NK-92 (cell line): ENCODE measurements at regions not wholly inside any gene's neighbourhood (a gene's known extent, or its start where the extent isn't known, plus 50 kb on each side); places are given as distances from the start of the nearest gene placed in this dataset.
"Not testable (repeated sequence)": the region's sequence is repeated elsewhere in the genome, so short reads cannot be mapped to it uniquely, and the experiment has no call there.

Source experiments
- DNase-seq: peaks from one replicate; lab custom pipeline; 2025; ENCODE audit not compliant: unreplicated experiment; lab: John Stamatoyannopoulos, UW

DNA sequence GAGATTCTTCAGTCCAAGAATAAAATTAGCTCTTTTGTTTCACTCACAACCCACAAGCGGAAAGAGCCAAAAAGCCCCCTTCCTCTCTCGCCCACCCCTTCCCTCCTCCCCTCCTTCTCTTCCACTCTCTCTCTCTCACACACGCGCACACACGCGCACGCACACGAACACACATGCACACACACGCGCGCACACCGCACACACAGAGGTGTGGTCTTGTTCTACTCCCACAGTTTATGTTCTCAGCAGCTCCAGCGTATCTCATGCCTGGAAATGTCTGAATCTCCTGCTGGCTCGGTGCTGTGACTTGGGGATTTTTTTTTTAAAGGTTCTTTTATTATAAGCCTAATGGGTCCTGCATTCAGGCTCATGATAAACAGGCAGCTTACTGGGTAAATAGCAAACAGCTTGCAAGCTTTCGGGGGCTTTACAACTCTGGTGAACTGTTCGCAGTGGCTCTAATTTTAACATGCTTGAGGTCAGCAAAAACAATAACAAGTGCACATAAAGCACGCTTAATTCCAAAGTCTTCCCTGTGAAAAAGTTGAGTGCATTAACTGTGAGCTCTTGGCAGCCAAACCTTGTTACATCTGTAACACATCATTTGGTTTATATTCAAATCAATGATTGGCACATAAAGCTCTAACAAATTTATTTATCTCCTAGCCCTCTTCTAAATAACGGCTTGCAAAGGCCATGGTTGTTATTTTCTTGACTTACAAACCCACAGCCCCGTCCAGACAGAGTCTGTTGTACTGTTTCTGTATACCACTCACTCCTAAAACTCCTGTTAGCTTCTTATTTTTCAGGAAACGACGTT lies 424.1 kb upstream of the MGMT start:
- DNase-seq = no peak

DNA sequence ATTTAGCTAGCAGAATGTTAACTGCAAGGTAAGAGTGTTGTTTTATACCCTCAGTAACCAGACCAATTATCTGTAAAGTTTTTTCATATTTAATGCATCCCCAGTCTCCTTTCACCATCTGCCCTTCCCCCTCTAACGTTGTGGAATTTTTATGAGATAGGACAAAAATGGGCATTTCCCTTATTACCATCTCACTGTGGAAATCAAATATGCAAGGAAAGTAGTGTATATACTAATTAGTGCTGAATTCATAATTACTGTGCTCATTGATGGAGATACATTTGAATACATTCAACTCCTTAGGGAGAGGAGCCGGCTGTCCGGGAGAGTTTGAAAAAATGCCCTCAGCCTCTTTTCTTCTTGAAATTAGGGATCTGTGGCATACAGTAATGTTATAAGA lies 423.4 kb upstream of the MGMT start:
- DNase-seq = no peak

DNA sequence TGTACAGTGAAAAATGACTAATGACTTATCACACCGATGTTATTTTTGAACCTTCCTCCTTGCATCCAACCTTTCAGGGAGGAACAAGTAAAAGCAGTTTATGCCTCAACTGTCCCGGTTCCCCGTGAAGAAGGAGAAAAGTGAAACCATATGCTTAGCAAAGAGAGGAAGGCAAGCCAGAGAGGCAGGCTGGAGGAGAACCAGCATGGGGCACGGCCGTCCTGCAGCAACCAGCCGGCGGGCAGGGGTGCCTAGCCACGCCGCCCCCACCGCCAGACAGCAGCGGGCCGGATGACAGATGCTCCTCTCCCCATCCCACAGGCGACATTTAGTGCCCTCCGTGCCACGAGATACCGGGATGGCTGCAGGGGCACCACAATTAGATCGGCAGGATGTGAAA lies 421.4 kb upstream of the MGMT start:
- DNase-seq = no peak

DNA sequence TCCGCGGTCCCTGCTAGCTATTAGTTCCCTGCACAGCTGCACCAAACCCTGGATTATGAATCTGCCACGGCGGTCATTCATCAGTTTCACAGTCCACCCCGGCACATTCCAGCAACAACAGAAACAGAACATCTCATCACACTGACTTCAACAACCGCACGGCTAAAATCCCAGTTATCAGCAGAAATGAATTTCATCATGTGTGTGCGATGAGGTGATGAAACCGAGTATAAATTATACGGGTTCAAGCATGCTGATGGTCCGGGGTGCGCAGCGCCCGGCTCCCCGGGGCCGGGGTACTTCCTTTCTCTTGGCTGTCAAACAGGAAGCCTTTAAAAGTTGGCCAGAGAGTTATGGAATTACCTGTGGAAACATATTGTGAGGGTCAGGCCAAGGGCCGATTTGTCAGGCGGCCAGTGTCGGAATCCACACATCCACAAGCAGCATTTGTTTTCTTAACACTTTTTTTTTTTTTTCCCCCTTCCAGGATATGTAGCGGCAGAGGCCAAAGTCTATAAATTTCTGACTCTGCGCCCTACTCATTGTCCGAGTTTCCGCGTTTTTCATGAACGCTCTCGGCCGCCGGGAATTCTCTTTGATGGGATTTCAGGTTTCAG lies 420.9 kb upstream of the MGMT start:
- DNase-seq = no peak

DNA sequence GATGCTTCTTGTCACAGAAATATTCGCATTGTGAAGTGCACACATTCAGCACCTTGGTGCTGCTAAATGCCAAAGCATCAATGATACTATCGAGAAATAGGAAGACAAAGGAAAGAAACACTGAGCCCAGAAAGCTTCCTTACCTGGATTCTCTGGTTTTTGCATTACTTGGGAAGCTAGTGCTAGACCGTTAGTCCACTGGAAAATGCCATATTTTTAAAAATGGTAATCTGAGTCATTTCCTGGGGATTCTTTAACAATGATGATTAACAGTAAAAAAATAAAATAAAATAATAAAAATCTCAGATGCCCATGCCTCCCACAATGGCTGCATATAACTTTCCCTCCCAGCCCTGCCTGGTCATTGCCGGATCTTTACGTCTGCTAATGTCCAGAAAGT lies 420.1 kb upstream of the MGMT start:
- DNase-seq = no peak

DNA sequence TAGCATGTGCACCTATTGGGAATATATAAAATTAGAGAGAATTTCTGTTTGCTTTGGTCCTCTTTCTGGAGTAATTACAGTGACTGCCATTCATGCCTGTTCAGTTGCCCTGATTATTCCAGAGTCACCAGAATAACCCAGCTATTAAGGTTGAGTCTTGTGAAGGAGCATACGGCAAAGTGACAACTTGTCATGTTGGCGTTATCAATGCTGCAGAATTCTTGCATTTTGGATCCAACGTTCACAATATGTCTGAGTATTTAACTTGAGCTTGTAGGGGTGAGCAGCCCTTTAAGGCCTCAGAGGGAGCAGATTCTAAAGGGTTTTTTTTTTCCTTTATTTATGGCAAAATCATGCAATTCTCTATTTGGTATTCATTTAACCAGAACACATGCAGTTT lies 419.4 kb upstream of the MGMT start:
- DNase-seq = no peak

DNA sequence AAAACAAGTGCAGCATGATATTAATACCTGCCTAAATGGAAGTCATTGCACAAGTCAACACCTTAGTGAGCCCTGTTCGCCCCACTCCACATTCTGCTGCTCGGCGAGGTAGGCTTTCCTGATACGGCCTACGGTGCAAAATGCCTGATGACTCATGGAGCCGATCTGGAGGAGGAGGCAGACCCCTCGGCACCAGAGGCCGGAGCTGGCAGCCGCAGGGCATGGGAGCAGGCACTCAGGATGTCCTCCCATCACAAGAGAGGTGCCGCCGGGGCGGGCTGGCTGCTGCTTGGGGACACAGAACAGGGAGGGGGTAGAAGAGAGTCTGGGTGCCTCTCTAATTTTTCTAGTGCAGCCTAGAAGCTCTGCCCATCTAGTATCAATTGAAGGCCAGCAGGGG lies 418.5 kb upstream of the MGMT start:
- DNase-seq = no peak

DNA sequence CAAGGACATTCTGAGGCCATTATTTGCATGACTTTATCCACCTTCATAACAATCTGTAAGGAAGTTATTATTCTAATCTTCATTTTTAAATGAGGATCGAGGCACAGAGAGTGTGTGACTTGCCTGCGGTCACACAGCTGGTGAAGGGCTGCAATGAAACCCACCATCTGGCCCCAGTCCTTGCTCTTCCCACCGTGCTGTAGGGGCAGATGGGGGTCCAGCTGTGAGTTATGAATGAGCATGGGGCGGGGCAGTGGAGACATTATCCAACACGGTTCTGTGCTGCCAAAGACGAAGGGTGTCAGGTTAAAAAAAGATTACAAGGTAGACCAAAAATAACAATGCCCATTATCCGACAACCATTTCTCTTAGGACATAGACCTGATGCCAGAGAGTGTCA lies 417.5 kb upstream of the MGMT start:
- DNase-seq = no peak

DNA sequence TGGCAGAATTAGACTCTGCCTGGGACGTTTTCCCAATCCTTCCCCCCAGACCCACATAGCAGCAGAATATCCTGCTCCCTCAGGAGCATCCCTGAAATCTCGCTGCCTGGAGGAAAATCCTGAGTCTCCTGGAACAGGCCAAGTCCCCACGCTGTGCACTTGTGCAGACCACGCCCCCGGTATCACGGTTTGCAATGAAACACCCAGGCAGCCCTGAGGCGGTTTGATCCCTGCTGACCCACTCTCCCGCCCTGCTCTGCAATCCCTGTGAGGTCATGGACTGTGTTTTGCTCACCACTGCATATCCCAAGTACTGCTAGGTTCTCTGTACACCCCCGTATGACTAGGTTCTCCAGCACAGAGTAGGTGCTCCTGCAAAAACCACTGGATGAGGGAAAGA lies 411.8 kb upstream of the MGMT start:
- DNase-seq = no peak

DNA sequence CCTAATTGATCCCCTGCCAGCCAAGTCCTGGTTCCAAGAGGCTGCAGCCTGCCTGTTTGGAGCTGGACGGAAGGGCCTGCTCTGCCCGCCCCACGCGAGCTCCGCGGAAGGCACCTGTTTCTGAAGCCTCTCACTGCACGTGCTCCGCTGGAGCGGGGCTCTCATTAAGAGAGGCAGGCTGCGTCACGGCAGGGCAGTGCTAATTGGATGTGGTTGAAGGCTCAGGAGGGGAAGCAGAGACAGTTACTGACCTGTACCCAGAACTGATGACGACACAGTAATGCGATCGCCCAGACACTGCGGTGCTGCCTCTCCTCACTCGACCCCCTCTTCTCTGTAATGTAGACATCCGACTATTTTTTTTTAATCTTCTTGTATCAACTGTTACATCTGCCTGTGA lies 411.1 kb upstream of the MGMT start:
- DNase-seq = no peak

DNA sequence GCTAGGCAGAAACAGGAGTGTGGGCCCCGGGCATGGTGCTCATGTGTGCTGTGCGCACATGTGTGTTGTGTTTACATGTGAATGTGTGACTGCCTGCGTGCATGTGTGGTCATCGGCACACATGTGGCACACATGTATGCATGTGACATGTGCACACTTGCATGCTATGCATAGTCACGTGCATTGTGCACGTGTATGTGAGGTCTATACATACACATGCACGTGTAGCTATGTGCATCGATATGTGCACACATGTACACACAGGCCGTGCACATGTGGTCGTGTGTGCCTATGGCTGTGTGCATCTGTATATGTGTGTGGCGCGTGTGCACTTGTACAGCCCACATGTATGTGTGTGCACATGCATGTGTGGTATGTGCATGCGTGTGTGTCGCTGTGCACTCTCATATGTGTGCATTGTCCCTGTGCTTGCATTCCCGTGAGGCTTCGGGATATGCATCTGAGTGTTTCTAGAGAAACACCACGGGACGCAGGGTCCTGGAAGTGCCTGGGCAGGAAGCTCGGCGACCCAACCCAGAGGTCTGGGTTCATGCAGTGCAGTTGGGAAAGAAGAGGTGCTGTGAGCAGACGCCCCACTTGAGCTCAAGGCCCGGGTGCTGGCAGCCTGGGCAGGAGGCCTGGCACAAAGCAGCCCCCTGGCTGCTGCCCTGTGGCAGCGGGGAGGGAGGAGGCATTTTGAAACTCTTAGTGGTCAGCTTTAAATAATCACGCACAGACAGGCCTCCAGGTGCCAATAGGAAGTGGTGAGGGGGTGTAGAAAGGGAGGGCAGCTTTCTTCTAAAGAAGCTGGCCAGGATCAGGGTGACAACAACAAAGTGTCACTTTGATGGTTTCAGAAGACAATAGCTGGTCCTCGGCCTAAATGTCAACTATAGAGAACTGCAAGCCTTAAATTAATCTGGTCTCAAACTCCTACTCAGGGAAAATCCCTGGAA lies 410.0 kb upstream of the MGMT start:
- no peak for DNase-seq

DNA sequence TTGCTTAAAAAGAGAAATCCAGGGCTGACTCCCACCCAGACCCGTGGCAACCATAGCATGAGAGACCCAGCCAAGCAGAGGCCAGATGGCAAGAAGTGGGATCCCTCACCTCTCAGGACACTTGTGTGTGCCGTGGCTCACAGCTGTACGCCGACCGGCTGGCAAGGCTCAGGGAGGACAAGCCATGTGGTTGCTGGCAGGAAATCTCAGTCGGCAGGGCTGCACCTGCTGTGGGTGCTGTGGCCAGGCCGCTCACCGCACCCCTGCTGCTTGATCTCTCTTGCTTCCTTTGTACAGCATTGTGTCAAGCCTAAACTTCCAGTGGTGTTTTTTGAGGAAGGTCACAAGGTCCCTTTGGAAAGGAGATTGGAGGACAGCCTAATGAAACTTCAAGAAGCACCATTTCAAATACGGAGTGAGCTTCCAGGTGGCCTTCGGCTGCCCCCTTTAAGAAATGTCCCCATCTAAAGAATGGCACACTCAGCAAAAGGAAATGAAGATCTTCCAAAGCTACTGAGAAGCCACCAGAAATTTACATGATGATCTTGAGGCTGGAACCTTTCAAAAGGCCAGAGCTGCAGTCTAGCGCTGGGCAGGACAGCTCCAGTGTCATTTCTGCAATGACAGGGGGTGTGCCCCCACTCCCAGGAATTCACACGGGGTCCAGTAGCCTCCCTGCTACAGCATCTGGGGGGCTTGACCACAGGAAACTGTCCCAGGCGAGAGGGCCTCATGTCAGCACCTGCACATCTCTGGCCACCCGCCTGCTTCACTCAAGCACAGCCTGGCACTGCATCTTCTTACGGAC lies 409.0 kb upstream of the MGMT start:
- no peak for DNase-seq

DNA sequence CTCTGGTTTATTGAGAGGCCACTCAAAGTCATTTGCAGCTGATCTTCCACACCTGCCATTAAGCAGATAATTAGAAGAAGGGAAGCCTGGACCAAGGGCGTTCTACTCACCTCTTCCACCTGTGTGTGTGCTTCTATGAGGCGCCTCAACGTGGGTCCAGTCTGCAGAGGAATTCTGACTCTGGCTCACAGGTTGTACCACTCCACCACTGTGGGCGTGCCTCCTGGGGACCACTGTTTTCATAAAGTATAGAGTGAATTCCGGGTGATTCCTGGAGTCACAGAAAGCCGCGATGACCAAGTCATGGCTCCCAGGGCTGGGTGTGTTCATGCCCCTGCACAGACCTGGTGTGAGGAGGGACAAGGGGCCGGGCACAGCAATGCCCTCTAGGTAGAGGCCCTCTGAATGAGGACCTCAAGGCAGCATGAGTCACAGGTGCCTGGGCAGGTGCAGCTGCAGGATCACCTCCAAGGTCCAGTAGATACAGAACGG lies 408.3 kb upstream of the MGMT start:
- no peak for DNase-seq

DNA sequence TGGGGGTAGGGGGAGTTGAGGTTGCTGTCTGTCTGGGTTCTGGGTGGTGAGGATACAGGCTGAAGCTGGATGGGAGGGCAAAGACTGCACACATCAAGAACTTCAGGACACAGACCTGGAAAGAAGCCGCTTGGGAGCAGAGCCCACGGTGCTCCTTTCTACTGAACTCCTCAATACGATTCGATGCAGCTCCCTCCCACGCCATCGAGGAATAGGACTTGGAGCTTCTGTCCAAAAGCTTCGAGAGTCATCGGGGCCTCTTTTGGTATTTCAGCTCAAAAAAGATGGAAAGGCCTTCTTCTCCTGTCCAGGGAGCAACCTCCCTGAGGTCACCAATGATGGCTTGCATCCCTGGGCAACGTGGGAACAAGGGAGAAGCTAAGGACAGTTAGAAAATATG lies 407.1 kb upstream of the MGMT start:
- no peak for DNase-seq

DNA sequence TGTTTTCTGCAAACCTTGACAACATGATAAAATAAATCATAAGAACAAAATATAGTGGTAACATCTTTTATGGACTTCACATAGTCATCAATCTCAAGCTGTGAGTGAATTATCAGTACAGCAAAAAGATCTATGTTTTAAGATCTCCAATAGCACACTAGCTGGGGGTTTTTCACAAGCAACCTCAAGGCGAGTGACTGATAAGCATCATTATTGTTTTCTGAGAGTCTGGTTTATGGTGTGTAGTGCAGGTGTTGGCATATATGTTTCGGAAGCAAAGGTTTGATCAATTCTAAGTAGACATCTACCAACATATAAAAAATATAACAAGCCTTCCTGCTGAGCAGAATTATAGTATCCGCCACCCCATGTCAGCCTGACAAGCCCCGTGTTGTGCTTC lies 403.8 kb upstream of the MGMT start:
- DNase-seq = no peak

DNA sequence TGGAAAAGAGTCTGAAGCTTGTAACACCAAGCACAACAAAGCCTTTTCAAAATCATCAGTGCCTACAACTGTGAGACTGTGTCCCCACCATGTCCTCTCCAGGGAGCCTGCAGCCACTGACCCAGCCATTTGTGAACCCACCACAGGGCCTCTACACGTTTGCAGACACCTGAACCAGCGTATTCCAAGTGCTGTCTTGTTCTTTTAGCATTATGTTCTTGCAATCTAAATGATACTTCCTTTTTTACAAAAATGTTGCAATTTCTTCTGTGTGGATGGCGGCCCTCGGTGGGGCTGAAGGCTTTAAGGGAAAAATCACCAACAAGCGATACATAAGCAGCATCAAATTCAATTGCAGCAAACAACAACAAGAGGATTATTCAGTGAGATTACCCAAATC lies 403.2 kb upstream of the MGMT start:
- no peak for DNase-seq

DNA sequence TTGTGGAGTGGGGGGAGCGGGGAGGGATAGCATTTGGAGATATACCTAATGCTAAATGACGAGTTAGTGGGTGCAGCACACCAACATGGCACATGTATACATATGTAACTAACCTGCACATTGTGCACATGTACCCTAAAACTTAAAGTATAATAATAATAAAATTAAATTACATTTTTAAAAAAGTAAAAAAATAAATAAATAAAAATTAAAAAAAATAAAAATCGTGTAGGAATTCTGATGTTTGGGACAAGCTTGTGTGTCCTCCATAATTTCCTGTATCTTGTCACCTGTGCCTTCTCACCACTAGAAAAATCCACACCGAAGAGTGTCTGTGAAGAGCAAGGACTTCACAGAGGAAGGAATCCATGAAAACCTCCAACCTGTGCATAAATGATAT lies 400.5 kb upstream of the MGMT start:
- not testable (repeated sequence) for DNase-seq

DNA sequence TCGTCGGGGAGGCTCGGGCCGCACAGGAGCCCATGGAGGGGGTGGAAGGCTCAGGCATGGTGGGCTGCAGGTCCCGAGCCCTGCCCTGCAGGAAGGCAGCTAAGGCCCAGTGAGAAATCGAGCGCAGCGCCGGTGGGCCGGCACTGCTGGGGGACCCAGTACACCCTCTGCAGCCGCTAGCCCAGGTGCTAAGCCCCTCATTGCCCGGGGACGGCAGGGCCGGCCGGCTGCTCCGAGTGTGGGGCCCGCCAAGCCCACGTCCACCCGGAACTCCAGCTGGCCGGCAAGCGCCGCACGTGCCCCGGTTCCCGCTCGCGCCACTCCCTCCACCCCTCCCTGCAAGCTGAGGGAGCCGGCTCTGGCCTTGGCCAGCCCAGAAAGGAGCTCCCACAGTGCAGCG lies 395.6 kb upstream of the MGMT start:
- DNase-seq = not testable (repeated sequence)

DNA sequence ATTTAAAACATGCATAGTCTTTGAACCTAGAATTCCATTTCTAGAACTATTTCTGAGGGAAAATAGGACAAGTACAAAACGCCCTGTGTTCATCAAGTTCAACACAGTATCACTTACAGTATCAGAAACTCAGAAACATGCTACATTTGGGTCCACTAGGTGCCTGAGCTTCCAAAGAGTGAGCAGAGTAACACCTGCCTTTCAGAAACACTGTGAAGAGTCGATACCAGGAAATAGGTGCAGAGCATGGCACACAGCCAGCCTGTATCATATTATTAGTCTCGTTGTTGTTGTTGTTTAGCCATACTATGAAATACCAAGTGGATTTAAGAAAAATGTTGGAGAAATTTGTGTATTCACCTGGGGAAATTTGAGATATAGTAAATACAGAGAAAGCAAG lies 392.1 kb upstream of the MGMT start:
- DNase-seq = no peak

DNA sequence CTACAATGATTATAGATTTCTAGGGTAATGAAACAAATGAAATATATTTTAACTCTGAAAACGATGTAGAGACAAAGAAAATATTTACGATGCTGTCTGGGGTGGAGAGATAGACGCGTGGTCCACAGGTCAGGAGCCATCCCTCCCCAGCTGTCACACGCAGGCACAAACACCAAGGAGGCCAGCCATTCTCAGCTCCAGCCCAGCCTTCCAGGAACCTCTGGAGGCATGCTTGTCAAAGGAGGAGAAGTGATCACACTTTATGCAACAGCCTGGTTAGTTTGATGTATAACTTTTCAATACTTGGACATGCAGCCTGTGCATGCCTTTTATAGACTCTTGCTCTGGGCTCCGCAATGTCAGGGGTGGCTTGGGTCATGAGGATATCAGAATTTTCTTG lies 391.5 kb upstream of the MGMT start:
- no peak for DNase-seq

DNA sequence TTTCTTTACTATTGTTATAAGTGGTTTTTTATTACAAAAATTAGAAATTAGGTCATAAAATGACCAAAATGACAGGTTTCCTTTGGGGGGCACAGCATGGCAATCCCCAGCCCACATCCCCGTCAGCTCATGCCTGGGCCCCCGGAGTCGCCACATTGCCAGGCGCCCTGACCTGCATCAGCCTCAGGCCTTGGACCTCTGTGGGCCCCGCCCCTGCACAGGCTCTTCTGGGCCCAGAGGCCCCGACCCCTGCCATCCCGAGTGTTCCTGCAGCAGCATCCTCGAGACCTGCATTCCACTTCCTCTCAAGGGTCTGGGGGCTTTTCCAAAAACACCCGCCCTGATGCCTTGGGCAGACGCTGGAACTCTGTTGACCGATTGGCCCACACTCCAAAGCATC lies 391.1 kb upstream of the MGMT start:
- no peak for DNase-seq
